HG03460 (cell line): ENCODE measurements at regions not wholly inside any gene's neighbourhood (a gene's known extent, or its start where the extent isn't known, plus 50 kb on each side); places are given as distances from the start of the nearest gene placed in this dataset.

ENCODE experiments used
- ATAC-seq: cut with Tn5 transposase; IDR thresholded peaks from one replicate; pipeline ENCODE4 v1.9.1; 2021; ENCODE audit not compliant: unreplicated experiment

GRCh38 chr2:196479350-196479749, 160.2 kb upstream of the CCDC150 start:
- ATAC-seq, result no peak

GRCh38 chr2:196480653-196481323, 158.7 kb upstream of the CCDC150 start:
- ATAC-seq, result no peak

- no peak for ATAC-seq
Measured at GRCh38 chr2:196481324-196481697, 158.2 kb upstream of the CCDC150 start.

GRCh38 chr2:196482119-196483065, 157.1 kb upstream of the CCDC150 start:
- ATAC-seq, result no peak

- no peak for ATAC-seq
Measured at GRCh38 chr2:196486146-196486545, 153.4 kb upstream of the CCDC150 start.

GRCh38 chr2:196487417-196487816, 152.1 kb upstream of the CCDC150 start:
- ATAC-seq, result no peak

- no peak for ATAC-seq
Measured at GRCh38 chr2:196489371-196489770, 150.1 kb upstream of the CCDC150 start.

GRCh38 chr2:196492946-196493345, 146.6 kb upstream of the CCDC150 start:
- no peak for ATAC-seq

GRCh38 chr2:196498962-196499361, 140.6 kb upstream of the CCDC150 start:
- no peak for ATAC-seq

GRCh38 chr2:196499686-196500085, 139.8 kb upstream of the CCDC150 start:
- ATAC-seq, result no peak

GRCh38 chr2:196500686-196501431, 138.7 kb upstream of the CCDC150 start:
- ATAC-seq, result no peak

GRCh38 chr2:196501836-196502235, 137.7 kb upstream of the CCDC150 start:
- ATAC-seq, result no peak

- ATAC-seq, result no peak
Measured at GRCh38 chr2:196502386-196502785, 137.1 kb upstream of the CCDC150 start.

GRCh38 chr2:196503398-196503797, 136.1 kb upstream of the CCDC150 start:
- ATAC-seq, result no peak

- no peak for ATAC-seq
Measured at GRCh38 chr2:196504788-196505187, 134.7 kb upstream of the CCDC150 start.

GRCh38 chr2:196510246-196510645, 129.3 kb upstream of the CCDC150 start:
- no peak for ATAC-seq

GRCh38 chr2:196511258-196512168, 128.0 kb upstream of the CCDC150 start:
- ATAC-seq, result no peak

- no peak for ATAC-seq
Measured at GRCh38 chr2:196513796-196514526, 125.6 kb upstream of the CCDC150 start.

- no peak for ATAC-seq
Measured at GRCh38 chr2:196514641-196515040, 124.9 kb upstream of the CCDC150 start.

- ATAC-seq, result no peak
Measured at GRCh38 chr2:196515051-196515450, 124.5 kb upstream of the CCDC150 start.
